ENCODE measurements at regions not wholly inside any gene's neighbourhood (a gene's known extent, or its start where the extent isn't known, plus 50 kb on each side); places are given as distances from the start of the nearest gene placed in this dataset.

DNA sequence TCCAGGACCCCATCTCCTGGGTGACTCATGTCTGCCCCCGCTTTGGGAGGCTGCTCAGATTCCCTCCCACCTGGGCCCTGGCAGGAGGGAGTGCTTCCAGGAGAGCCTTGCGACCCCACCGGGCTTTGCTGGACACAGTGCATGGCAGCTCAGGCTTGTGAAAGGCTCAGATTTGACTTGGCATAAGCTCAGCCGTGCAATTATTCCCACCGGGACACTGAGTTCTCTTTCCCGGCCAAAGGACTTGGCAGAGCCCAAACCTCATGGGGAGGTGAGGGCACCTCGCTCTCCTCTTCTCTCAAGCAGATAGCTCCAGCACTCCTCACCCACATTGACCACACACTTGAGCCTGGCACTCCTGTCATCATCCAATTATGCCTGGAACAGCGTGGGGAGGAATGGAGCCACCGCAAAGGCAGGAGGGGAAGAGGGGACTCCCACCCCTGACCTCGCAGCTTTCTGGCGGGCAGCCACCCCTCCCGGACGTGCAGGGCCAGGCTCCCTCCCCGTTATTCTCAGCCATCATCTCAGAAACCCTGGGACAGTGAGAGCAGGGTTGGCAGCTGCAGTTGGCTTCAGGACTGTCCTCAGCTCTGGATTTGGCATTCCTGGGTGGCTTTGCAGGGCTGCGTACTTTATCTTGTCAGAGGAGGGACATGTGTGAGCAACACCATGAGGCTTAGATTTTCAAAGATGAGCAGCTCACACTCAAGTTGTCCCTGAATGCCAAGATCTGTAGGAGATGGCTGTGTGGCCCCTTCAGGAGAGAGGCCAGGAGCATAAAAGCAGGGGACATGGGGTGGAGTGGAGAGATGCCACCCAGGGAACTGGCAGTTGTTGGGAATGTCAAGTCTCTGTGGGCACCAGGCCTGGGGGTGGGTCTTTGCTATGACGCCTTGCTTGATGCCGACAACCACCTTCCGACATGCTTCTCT lies 306.2 kb downstream of the TEX29 start:
- Histone ChIP-seq H2AFZ (ENCODE audit: low read length) (no peak overlapping the region), H3K4me1 (ENCODE audit: insufficient read depth, low read length, poor library complexity, severe bottlenecking) (no peaks in the 10 kb centered on the region), H3K79me2 (ENCODE audit: insufficient read depth, low read depth, low read length) (no peaks in the 10 kb centered on the region), H3K9me2 (ENCODE audit: insufficient read depth, low read length) (no peaks in the 10 kb centered on the region), H3K36me3 (ENCODE audit: insufficient read depth, low read length) (no peaks in the 10 kb centered on the region), H4K20me1 (ENCODE audit: insufficient read depth, low read length) (no peaks in the 10 kb centered on the region), H3K27ac (ENCODE audit: low read depth, low read length, poor library complexity, severe bottlenecking) (no peak overlapping the region), H3K9me3 (ENCODE audit: low read length) (no peaks in the 10 kb centered on the region), H3K4me2 (ENCODE audit: low read length) (no peak overlapping the region), H3K4me3 (ENCODE audit: low read depth, low read length, poor library complexity, severe bottlenecking) (no peak overlapping the region)
- CTCF ChIA-PET (ENCODE audit: unreplicated experiment) = no interaction called here
- POLR2A ChIA-PET = no interaction called here
- TF ChIP-seq EZH2phosphoT487 (IDR thresholded peaks at IDR 0.05; ENCODE audit: borderline replicate concordance, low read depth, low read length) = no peak
- TF ChIP-seq, protein P1, sequence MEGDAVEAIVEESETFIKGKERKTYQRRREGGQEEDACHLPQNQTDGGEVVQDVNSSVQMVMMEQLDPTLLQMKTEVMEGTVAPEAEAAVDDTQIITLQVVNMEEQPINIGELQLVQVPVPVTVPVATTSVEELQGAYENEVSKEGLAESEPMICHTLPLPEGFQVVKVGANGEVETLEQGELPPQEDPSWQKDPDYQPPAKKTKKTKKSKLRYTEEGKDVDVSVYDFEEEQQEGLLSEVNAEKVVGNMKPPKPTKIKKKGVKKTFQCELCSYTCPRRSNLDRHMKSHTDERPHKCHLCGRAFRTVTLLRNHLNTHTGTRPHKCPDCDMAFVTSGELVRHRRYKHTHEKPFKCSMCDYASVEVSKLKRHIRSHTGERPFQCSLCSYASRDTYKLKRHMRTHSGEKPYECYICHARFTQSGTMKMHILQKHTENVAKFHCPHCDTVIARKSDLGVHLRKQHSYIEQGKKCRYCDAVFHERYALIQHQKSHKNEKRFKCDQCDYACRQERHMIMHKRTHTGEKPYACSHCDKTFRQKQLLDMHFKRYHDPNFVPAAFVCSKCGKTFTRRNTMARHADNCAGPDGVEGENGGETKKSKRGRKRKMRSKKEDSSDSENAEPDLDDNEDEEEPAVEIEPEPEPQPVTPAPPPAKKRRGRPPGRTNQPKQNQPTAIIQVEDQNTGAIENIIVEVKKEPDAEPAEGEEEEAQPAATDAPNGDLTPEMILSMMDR (conservative IDR thresholded peaks at IDR 0.05; ENCODE audit: low read length) = no peak
- no TSS peak for BruUV-seq (replicated peaks)
- intact Hi-C loops (cut with micrococcal nuclease; ENCODE audit: unreplicated experiment) = no loop called here
- no peak for DNase-seq (ENCODE audit: low spot score)

DNA sequence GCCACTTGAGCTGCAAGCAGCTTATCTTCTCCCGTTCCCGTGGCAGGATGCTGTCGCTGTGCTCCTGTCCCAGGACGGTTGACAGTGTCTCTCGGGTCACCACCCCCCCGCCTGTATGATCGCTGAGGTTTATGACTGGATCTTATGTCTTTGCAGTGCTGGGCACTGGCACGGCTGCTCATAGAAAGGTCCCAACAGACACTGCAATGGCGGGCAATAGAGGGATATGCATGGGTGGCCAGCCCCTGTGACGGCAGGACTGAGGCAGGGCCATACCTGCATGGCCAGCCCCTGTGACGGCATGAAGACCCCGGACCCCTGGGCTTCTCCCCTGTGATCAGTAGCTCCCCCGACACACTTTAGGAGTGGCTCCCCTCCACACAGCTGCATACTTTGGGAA lies 307.2 kb downstream of the TEX29 start:
- Histone ChIP-seq H3K9me3 (ENCODE audit: low read length) (no peaks in the 10 kb centered on the region), H4K20me1 (ENCODE audit: insufficient read depth, low read length) (no peaks in the 10 kb centered on the region), H3K4me1 (ENCODE audit: insufficient read depth, low read length, poor library complexity, severe bottlenecking) (no peaks in the 10 kb centered on the region), H3K4me3 (ENCODE audit: low read depth, low read length, poor library complexity, severe bottlenecking) (no peak overlapping the region), H3K36me3 (ENCODE audit: insufficient read depth, low read length) (no peaks in the 10 kb centered on the region), H3K4me2 (ENCODE audit: low read length) (no peak overlapping the region), H3K79me2 (ENCODE audit: insufficient read depth, low read depth, low read length) (no peaks in the 10 kb centered on the region), H3K9me2 (ENCODE audit: insufficient read depth, low read length) (no peaks in the 10 kb centered on the region), H3K27ac (ENCODE audit: low read depth, low read length, poor library complexity, severe bottlenecking) (no peak overlapping the region), H2AFZ (ENCODE audit: low read length) (no peak overlapping the region)
- DNase-seq (ENCODE audit: low spot score) = no peak
- BruUV-seq (replicated peaks) = no TSS peak
- TF ChIP-seq, protein P1 (conservative IDR thresholded peaks at IDR 0.05; ENCODE audit: low read length) = no peak
- no peak for TF ChIP-seq EZH2phosphoT487 (IDR thresholded peaks at IDR 0.05; ENCODE audit: borderline replicate concordance, low read depth, low read length)
- intact Hi-C loops (cut with micrococcal nuclease; ENCODE audit: unreplicated experiment) = no loop called here
- ChIA-PET CTCF (ENCODE audit: unreplicated experiment) (interaction anchor here (0.6 kb wide), 1 partner anchor 249 kb away, joined by 3 read pairs; no protein-coding TSS in a partner anchor), POLR2A (no interaction called here)

DNA sequence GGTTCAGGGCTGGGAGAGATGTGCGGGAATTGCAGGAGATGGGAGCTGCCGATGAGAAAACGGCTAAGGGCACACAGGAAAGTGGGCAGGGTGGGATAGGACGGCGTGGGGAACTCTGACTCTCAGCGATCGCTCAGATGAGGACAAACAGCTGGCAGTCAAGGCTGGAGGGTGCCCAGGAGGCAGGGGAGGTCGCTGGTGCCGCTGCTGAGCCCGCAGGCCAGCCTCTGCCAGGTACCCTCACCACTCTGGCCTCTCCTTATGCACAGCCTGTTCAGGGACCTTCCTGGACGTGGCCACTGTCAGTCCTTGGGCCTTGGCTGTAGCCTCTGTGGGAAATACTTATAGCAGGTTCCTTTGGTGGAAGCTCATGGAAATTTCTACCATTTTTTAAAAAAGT lies 308.6 kb downstream of the TEX29 start:
- H3K36me3 ChIP-seq (ENCODE audit: insufficient read depth, low read length) = no peaks in the 10 kb centered on the region

More for the DNA sequence above, 308.6 kb downstream of the TEX29 start:
- no peak overlapping the region for H3K27ac ChIP-seq (ENCODE audit: low read depth, low read length, poor library complexity, severe bottlenecking)
- ChIA-PET CTCF (ENCODE audit: unreplicated experiment) (no interaction called here), POLR2A (no interaction called here)
- no peaks in the 10 kb centered on the region for H3K9me2 ChIP-seq (ENCODE audit: insufficient read depth, low read length)
- no peak overlapping the region for H3K4me3 ChIP-seq (ENCODE audit: low read depth, low read length, poor library complexity, severe bottlenecking)
- H3K4me1 ChIP-seq (ENCODE audit: insufficient read depth, low read length, poor library complexity, severe bottlenecking) = no peaks in the 10 kb centered on the region
- no peak overlapping the region for H3K4me2 ChIP-seq (ENCODE audit: low read length)
- no peak overlapping the region for H2AFZ ChIP-seq (ENCODE audit: low read length)
- H3K9me3 ChIP-seq (ENCODE audit: low read length) = no peaks in the 10 kb centered on the region
- H4K20me1 ChIP-seq (ENCODE audit: insufficient read depth, low read length) = no peaks in the 10 kb centered on the region
- intact Hi-C loops (cut with micrococcal nuclease; ENCODE audit: unreplicated experiment) = no loop called here
- BruUV-seq (replicated peaks) = no TSS peak
- TF ChIP-seq EZH2phosphoT487 (IDR thresholded peaks at IDR 0.05; ENCODE audit: borderline replicate concordance, low read depth, low read length) = no peak
- TF ChIP-seq, protein P1 (conservative IDR thresholded peaks at IDR 0.05; ENCODE audit: low read length) = no peak
- H3K79me2 ChIP-seq (ENCODE audit: insufficient read depth, low read depth, low read length) = no peaks in the 10 kb centered on the region
- no peak for DNase-seq (ENCODE audit: low spot score)
